Large intestine (tissue), 3 donors: ENCODE measurements at regions not wholly inside any gene's neighbourhood (a gene's known extent, or its start where the extent isn't known, plus 50 kb on each side); places are given as distances from the start of the nearest gene placed in this dataset.
"Not testable (repeated sequence)": the region's sequence is repeated elsewhere in the genome, so short reads cannot be mapped to it uniquely, and the experiment has no call there.

ENCODE experiments used
- DNase-seq, 2 donors: peaks; one replicate each; pipeline versions ENCODE4 v3.0.0 to v3.0.0-alpha.2; 2013
- H3K27ac ChIP-seq: one replicate; pipeline ENCODE4 v1.5.1; 2013; ENCODE audit warnings: low read length
- H3K27me3 ChIP-seq: 2 replicates; pipeline ENCODE4 v1.6.1; 2013; ENCODE audit warnings: low read length; ENCODE audit not compliant: control insufficient read depth, insufficient read depth
- H3K36me3 ChIP-seq: 2 replicates; pipeline ENCODE4 v1.6.1; 2013; ENCODE audit warnings: low read length; ENCODE audit not compliant: control insufficient read depth, insufficient read depth
- H3K4me1 ChIP-seq: one replicate; pipeline ENCODE4 v1.6.1; 2013; ENCODE audit warnings: low read length; ENCODE audit not compliant: control insufficient read depth, insufficient read depth
- H3K4me3 ChIP-seq: one replicate; pipeline ENCODE4 v1.5.1; 2013; ENCODE audit warnings: low read length
- H3K9me3 ChIP-seq: one replicate; pipeline ENCODE4 v1.6.1; 2013; ENCODE audit warnings: mild to moderate bottlenecking, low read depth, low read length, moderate library complexity; ENCODE audit not compliant: control insufficient read depth
- WGBS: methylation state at CpG from one replicate; pipeline ENCODE4 v1.1.5; 2013; ENCODE audit warnings: low lambda C conversion rate; ENCODE audit not compliant: insufficient coverage; 5-methylcytosine and 5-hydroxymethylcytosine counted together

DNA sequence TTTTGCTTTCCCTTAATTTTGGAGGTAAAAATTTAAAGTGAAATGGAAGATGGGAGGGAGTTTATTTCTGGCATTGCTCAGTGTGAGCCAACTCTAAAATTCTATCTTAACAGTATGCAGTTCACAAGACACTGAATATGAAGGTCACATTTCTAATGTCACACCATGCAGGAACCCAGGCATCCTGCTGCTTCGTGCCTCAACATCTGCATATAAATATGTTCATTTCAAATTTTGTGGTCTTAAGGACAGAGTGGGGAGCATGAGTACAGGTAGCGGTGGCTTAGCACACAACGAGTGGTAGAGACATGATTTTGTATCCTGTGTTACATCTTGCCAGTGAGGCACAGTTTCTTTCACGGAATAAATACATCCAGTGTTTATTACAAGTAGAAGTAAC, 102.4 kb downstream of the ARL4C start:
- no peak overlapping the region for H3K4me3 ChIP-seq
- H3K36me3 ChIP-seq = no peaks in the 10 kb centered on the region
- no peaks in the 10 kb centered on the region for H3K9me3 ChIP-seq
- no peaks in the 10 kb centered on the region for H3K4me1 ChIP-seq
- no peaks in the 10 kb centered on the region for H3K27me3 ChIP-seq
- WGBS = no CpG with 5 or more reads among the region's 4 CpGs
- H3K27ac ChIP-seq = no peak overlapping the region
- DNase-seq = no peak

DNA sequence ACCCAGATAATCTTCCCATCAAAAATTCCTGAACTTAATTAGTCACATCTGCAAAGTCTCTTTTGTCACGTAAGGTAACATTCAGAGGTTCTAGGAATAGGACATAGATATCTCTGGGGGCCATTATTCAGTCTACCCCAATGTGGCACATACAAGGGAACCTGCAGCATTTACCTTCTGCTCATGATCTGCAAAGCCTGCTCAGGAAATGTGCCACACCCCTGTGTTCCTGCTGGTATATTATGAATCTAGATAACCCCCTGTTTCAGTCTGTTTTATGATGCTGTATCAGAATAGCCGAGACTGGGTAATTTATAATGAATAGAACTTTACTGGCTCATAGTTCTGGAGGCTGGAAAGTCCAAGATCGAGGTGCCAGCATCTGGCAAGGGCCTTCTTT, 103.5 kb downstream of the ARL4C start:
- DNase-seq = no peak
- Histone ChIP-seq H3K27ac (no peak overlapping the region), H3K36me3 (no peaks in the 10 kb centered on the region), H3K27me3 (no peaks in the 10 kb centered on the region), H3K4me1 (no peaks in the 10 kb centered on the region), H3K9me3 (no peaks in the 10 kb centered on the region), H3K4me3 (no peak overlapping the region)
- no CpG with 5 or more reads among the region's 3 CpGs for WGBS

DNA sequence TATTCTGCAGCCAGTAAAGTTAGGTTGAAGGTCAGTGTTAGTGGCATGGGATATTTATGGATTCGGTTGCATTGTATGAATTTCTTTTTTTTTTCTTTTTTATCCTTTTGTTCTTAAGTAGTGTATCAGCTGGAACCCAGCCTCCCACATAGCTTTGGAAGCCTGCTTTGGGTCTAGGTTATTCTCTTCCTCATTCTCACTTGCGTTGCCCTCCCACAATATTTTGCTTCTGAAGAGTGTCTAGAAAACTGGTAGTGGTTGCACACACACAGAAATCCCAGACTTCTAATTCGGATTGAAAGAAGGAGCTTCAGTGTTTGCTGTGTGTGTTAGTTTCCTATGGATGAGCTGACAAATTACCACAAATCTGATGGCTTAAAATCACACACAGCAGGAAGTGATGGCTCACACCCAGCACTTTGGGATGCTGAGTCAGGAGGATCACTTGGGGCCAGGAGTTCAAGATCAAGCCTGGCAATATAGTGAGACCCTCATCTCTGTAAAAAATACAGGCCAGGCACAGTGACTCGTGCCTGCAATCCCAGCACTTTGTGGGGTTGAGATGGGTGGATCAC, 104.8 kb downstream of the ARL4C start:
- 88% methylated on average over 1 of the region's 4 CpGs for WGBS
- no peak for DNase-seq
- H3K27ac ChIP-seq = no peak overlapping the region
- H3K36me3 ChIP-seq = no peaks in the 10 kb centered on the region
- no peak overlapping the region for H3K4me3 ChIP-seq
- no peaks in the 10 kb centered on the region for H3K4me1 ChIP-seq
- no peaks in the 10 kb centered on the region for H3K27me3 ChIP-seq
- H3K9me3 ChIP-seq = no peaks in the 10 kb centered on the region

DNA sequence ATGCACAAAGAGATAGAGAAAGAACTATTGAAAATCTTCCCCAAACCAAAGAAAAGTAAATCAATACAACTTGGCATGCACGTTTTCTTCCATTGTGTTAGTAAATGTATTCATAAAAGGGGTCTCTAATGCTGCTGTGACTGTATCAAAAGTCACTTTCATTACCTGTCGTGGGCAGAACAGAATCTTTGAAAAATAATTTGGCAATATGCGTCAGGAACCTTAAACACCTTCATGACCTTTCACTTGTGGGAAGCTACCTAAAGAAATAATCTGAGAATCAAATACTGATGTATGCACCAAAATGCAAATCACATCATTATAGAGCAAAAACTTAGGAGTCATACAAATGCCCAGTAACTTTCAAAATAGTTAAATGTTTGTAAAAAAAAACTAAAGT, 105.3 kb downstream of the ARL4C start:
- Histone ChIP-seq H3K4me3 (no peak overlapping the region), H3K9me3 (no peaks in the 10 kb centered on the region), H3K27ac (no peak overlapping the region), H3K27me3 (no peaks in the 10 kb centered on the region), H3K4me1 (no peaks in the 10 kb centered on the region), H3K36me3 (no peaks in the 10 kb centered on the region)
- no peak for DNase-seq
- WGBS = no CpG with 5 or more reads among the region's 3 CpGs

DNA sequence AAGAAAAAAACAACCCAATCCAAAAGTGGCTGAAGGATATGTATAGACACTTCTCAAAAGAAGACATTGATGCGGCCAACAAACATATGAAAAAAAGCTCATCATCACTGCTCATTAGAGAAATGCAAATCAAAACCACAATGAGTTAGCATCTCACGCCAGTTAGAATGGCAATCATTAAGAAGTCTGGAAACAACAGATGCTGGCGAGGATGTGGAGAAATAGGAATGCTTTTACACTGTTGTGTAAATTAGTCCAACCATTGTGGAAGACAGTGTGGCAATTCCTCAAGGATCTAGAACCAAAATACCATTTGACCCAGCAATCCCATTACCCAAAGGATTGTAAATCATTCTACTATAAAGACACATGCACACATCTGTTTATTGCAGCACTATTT, 107.2 kb downstream of the ARL4C start:
- H3K4me1 ChIP-seq, H3K27ac ChIP-seq, DNase-seq, H3K36me3 ChIP-seq, H3K9me3 ChIP-seq, H3K27me3 ChIP-seq, H3K4me3 ChIP-seq: not testable (repeated sequence)
- no CpG with 5 or more reads among the region's 3 CpGs for WGBS

DNA sequence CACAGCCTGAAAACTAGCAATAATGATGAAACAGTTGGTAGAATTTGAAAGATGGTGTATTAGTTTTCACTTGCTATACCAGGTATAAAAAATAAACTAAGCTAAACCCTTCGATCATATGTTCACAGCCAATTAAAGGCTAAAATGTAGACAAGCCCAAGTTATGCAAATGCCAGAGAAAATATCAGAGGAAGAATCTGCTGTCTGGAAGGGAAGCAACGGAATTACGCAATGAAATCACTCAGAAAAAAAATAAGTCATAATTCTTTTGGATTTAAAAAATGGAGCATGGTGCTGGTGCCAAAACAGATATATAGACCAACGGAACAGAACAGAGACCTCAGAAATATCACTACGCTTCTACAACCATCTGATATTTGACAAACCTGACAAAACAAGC, 108.3 kb downstream of the ARL4C start:
- no peaks in the 10 kb centered on the region for H3K4me1 ChIP-seq
- H3K27me3 ChIP-seq = no peaks in the 10 kb centered on the region
- no peak overlapping the region for H3K27ac ChIP-seq
- no peaks in the 10 kb centered on the region for H3K9me3 ChIP-seq
- WGBS = 100% methylated on average over 3 of the region's 5 CpGs
- no peaks in the 10 kb centered on the region for H3K36me3 ChIP-seq
- no peak overlapping the region for H3K4me3 ChIP-seq
- DNase-seq = no peak

DNA sequence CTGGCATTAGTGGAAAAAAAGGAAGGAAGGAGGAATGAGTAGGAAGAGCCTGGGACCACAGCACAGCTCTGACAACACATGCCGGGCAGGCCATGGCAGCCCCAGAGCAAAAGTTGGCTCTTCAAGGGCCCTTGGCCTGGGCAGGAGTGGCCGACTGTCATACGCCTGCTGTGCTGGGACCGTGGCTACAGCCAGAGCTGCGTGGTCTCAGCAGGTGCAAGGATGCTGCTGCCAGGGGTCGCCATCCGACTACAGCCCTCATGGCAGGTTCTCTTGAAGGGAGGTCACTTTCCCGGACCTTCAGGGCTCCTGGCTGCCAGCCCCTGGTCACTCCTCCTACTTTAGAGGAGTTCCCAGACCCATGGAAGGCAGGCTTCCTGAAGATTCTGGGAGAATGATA, 109.9 kb downstream of the ARL4C start:
- no peaks in the 10 kb centered on the region for H3K36me3 ChIP-seq
- no peak for DNase-seq
- WGBS = no CpG with 5 or more reads among the region's 8 CpGs
- H3K27me3 ChIP-seq = no peaks in the 10 kb centered on the region
- H3K4me3 ChIP-seq = no peak overlapping the region
- H3K9me3 ChIP-seq = no peaks in the 10 kb centered on the region
- no peak overlapping the region for H3K27ac ChIP-seq
- H3K4me1 ChIP-seq = no peaks in the 10 kb centered on the region

DNA sequence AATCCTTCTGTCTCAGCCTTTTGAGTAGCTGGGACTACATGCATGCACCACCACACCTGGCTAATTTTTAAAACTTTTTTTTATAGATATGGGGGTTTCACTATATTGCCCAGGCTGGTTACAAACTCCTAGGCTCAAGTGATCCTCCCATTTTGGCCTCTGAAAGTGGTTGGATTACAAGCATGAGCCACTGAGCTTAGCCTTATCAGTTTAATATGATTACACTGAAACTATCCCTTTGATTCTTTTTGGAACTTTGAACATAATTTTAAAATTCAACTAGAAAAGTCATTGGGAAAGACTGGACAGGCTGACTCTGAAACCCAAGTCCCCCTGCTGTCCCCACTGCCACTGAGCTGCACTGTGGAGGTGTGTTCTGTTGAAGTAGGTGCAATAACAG, 114.8 kb downstream of the ARL4C start:
- no peak overlapping the region for H3K27ac ChIP-seq
- no peaks in the 10 kb centered on the region for H3K36me3 ChIP-seq
- H3K4me1 ChIP-seq = no peaks in the 10 kb centered on the region
- no peak overlapping the region for H3K4me3 ChIP-seq
- H3K9me3 ChIP-seq = no peaks in the 10 kb centered on the region
- peaks cover 5% of the 10 kb centered on the region for H3K27me3 ChIP-seq
- no peak for DNase-seq

DNA sequence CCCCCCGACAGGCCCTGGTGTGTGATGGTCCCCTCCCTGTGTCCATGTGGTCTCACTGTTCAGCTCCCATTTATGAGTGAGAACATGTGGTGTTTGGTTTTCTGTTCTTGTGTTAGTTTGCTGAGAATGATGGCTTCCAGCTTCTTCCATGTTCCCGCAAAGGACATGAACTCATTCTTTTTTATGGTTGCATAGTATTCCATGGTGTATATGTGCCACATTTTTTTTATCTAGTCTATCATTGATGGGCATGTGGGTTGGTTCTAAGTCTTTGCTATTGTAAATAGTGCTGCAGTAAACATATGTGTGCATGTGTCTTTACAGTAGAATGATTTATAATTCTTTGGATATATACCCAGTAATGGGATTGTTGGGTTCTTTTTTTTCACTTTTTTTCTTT, 117.9 kb downstream of the ARL4C start:
- not testable (repeated sequence) for H3K36me3 ChIP-seq, H3K27ac ChIP-seq, H3K4me1 ChIP-seq, H3K27me3 ChIP-seq, H3K9me3 ChIP-seq, DNase-seq, H3K4me3 ChIP-seq
- 100% methylated on average over 1 of the region's 2 CpGs for WGBS

DNA sequence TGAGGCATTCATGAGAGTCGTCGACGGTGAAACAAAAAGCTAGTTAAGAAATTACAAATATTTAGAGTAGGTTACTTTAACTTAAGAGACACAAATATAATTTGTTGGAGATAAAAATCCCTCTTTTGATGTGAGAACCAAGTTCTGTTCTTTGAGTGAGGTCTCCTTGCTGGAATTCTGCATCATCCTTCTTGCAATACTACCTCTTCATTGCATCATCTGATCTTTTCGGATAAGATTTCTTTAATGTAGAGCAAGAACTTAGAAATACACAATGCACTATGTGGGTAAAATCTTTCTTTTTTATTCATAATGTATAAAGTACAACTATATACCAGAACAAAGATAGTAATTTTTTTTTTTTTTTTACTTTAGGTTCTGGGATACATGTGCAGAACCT, 118.4 kb downstream of the ARL4C start:
- no peak overlapping the region for H3K27ac ChIP-seq
- H3K4me1 ChIP-seq = no peaks in the 10 kb centered on the region
- DNase-seq = no peak
- 85% methylated on average over 3 of the region's 4 CpGs for WGBS
- H3K36me3 ChIP-seq = no peaks in the 10 kb centered on the region
- H3K9me3 ChIP-seq = no peaks in the 10 kb centered on the region
- peaks cover 7% of the 10 kb centered on the region for H3K27me3 ChIP-seq
- H3K4me3 ChIP-seq = no peak overlapping the region

DNA sequence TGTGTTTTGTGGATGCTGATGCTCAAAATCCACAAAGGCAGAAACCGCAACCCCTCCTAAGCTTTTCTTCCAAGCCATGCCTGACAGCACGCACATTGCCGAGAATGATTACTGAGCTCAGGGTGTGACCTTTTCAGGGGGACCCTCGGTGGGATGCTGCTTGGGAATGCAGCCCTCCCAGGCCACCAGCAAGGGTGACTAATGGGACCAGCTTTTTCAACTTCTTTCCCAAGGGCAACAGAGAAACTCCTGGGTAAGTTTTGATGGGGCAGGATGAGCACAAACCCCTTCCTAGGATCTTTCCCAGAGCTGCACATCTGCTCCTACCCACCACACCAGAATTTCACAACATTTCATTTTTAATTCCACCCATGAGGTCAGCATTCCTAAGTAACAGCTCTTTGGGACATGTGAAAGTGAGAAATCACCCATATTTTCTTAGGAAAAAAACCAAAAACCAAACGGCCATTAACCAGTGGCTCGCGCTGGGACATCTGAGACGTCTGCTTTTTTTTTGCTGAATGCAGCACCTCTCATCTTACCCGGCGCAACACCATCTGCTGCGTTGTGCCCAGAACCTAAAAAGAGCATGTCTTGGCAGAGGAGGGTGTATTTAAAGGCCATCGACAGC, 119.0 kb downstream of the ARL4C start:
- no peaks in the 10 kb centered on the region for H3K4me1 ChIP-seq

More for the DNA sequence above, 119.0 kb downstream of the ARL4C start:
- WGBS = no CpG with 5 or more reads among the region's 12 CpGs
- no peak overlapping the region for H3K27ac ChIP-seq
- H3K9me3 ChIP-seq = no peaks in the 10 kb centered on the region
- no peaks in the 10 kb centered on the region for H3K36me3 ChIP-seq
- no peak overlapping the region for H3K4me3 ChIP-seq
- DNase-seq = no peak
- H3K27me3 ChIP-seq = peaks cover 7% of the 10 kb centered on the region
